CD4-positive, alpha-beta T cell treated with Interleukin-15 for 1 hour (primary cell): ENCODE measurements at regions not wholly inside any gene's neighbourhood (a gene's known extent, or its start where the extent isn't known, plus 50 kb on each side); places are given as distances from the start of the nearest gene placed in this dataset.
"Not testable (repeated sequence)": the region's sequence is repeated elsewhere in the genome, so short reads cannot be mapped to it uniquely, and the experiment has no call there.

Experiments
- DNase-seq: peaks from one replicate; pipeline ENCODE4 v3.0.0-alpha.2; 2020

GRCh38 chr1:9442278-9442846 is 96.9 kb upstream of the SLC25A33 start:
- DNase-seq: no peak

GRCh38 chr1:9442986-9443385 is 96.3 kb upstream of the SLC25A33 start:
- DNase-seq: no peak

GRCh38 chr1:9443913-9444445 is 95.3 kb upstream of the SLC25A33 start:
- no peak for DNase-seq

GRCh38 chr1:9444532-9444931 is 94.7 kb upstream of the SLC25A33 start:
- no peak for DNase-seq

- not testable (repeated sequence) for DNase-seq
These were observed 94.2 kb upstream of the SLC25A33 start for GRCh38 chr1:9445081-9445480.

GRCh38 chr1:9447215-9447960 is 91.9 kb upstream of the SLC25A33 start:
- DNase-seq: no peak

- DNase-seq: no peak
These were observed 90.8 kb upstream of the SLC25A33 start for GRCh38 chr1:9448132-9449109.

- DNase-seq: no peak
These were observed 90.1 kb upstream of the SLC25A33 start for GRCh38 chr1:9449110-9449627.

GRCh38 chr1:9449976-9450696 is 89.1 kb upstream of the SLC25A33 start:
- no peak for DNase-seq

GRCh38 chr1:9451081-9451480 is 88.2 kb upstream of the SLC25A33 start:
- no peak for DNase-seq

- no peak for DNase-seq
These were observed 86.6 kb upstream of the SLC25A33 start for GRCh38 chr1:9452516-9453140.

- no peak for DNase-seq
These were observed 85.9 kb upstream of the SLC25A33 start for GRCh38 chr1:9453375-9453774.

- DNase-seq: no peak
These were observed 85.4 kb upstream of the SLC25A33 start for GRCh38 chr1:9453779-9454418.

GRCh38 chr1:9454494-9455066 is 84.7 kb upstream of the SLC25A33 start:
- no peak for DNase-seq

- peak; percentile 46 for DNase-seq
These were observed 83.6 kb upstream of the SLC25A33 start for GRCh38 chr1:9455487-9456234.

GRCh38 chr1:9456833-9457232 is 82.4 kb upstream of the SLC25A33 start:
- no peak for DNase-seq

GRCh38 chr1:9459816-9460407 is 79.4 kb upstream of the SLC25A33 start:
- DNase-seq: no peak

GRCh38 chr1:9465640-9466039 is 73.6 kb upstream of the SLC25A33 start:
- DNase-seq: no peak
